Spinal cord (tissue), 9 donors: ENCODE measurements at regions not wholly inside any gene's neighbourhood (a gene's known extent, or its start where the extent isn't known, plus 50 kb on each side); places are given as distances from the start of the nearest gene placed in this dataset.
"Not testable (repeated sequence)": the region's sequence is repeated elsewhere in the genome, so short reads cannot be mapped to it uniquely, and the experiment has no call there.

Source experiments
- DNase-seq, 6 donors: peaks; one replicate each; pipeline versions ENCODE4 v3.0.0 to v3.0.0-alpha.2; 2013 to 2015; ENCODE audit warnings: low spot score in 6 of 6, low read depth in 4 of 6
- H3K27ac ChIP-seq: one replicate; pipeline ENCODE4 v1.5.1; 2013; ENCODE audit warnings: low read depth, low read length, control low read depth
- H3K27me3 ChIP-seq: one replicate; pipeline ENCODE4 v1.6.1; 2013; ENCODE audit warnings: low read length; ENCODE audit not compliant: control insufficient read depth, insufficient read depth
- H3K36me3 ChIP-seq: one replicate; pipeline ENCODE4 v1.6.1; 2013; ENCODE audit warnings: low read length; ENCODE audit not compliant: control insufficient read depth, insufficient read depth
- H3K4me1 ChIP-seq: one replicate; pipeline ENCODE4 v1.6.1; 2013; ENCODE audit warnings: low read length; ENCODE audit not compliant: control insufficient read depth, insufficient read depth
- H3K4me3 ChIP-seq: one replicate; pipeline ENCODE4 v1.5.1; 2013; ENCODE audit warnings: low read depth, low read length, control low read depth
- H3K9me3 ChIP-seq: one replicate; pipeline ENCODE4 v1.6.1; 2013; ENCODE audit warnings: low read length; ENCODE audit not compliant: control insufficient read depth, insufficient read depth
- WGBS: methylation state at CpG from one replicate; pipeline ENCODE4 v1.1.5; 2013; ENCODE audit warnings: missing lambda C conversion rate; ENCODE audit not compliant: insufficient coverage; 5-methylcytosine and 5-hydroxymethylcytosine counted together
- donor health status: healthy.

- no peak overlapping the region for H3K4me3 ChIP-seq
- no peak for DNase-seq
- no peak overlapping the region for H3K27ac ChIP-seq
These were observed 724.5 kb upstream of the RAG2 start for GRCh38 chr11:37322333-37323194.

DNA sequence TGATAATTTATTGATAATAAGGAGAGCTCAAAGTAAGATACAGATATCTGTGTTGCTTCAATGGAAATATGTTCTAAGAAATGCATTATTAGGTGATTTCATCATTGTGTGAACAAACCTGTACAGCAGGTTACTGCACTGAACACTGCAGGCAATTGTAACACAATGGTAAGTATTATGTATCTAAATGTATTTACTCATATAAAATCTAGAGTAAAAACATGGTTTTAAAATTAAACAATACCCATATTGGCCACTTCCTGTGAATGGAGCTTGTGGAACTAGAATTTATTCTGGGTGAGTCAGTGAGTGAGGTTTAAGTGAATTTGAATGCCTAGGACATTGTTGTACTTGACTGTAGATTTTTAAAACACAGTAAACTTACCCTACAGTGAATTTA, 722.9 kb upstream of the RAG2 start:
- no peak for DNase-seq
- no peaks in the 10 kb centered on the region for H3K27me3 ChIP-seq
- H3K36me3 ChIP-seq, result no peaks in the 10 kb centered on the region
- no peaks in the 10 kb centered on the region for H3K4me1 ChIP-seq
- H3K9me3 ChIP-seq, result no peaks in the 10 kb centered on the region
- H3K4me3 ChIP-seq, result no peak overlapping the region
- H3K27ac ChIP-seq, result no peak overlapping the region

More at GRCh38 chr11:37322333-37323194, 724.5 kb upstream of the RAG2 start:
- no peaks in the 10 kb centered on the region for H3K36me3 ChIP-seq
- no peaks in the 10 kb centered on the region for H3K9me3 ChIP-seq
- no CpG with 5 or more reads among the region's 8 CpGs for WGBS
- no peaks in the 10 kb centered on the region for H3K27me3 ChIP-seq
- no peaks in the 10 kb centered on the region for H3K4me1 ChIP-seq

DNA sequence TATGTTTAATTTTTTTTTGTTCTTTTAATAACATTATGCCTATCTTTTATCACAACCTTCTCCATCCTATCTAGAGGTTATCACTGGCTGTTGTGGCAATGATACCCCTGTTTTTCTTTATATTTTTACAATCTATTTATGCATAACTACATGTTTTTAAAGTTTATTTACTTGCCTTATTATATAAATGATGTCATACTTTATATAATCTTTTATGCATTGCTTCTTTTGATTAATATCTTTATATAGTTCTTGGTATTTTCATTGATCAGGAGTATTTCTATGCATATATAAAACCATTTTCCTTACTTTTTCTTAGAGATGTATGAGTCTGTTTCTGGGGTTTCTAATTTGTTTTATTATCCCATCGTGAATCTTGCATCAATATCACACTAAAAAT, 719.8 kb upstream of the RAG2 start:
- H3K27ac ChIP-seq, result no peak overlapping the region
- H3K4me1 ChIP-seq, result no peaks in the 10 kb centered on the region
- no peak overlapping the region for H3K4me3 ChIP-seq
- H3K9me3 ChIP-seq, result no peaks in the 10 kb centered on the region
- H3K27me3 ChIP-seq, result no peaks in the 10 kb centered on the region
- DNase-seq, result no peak
- H3K36me3 ChIP-seq, result no peaks in the 10 kb centered on the region
- WGBS, result no CpG with 5 or more reads among the region's 1 CpG

- no peak overlapping the region for H3K4me3 ChIP-seq
- H3K27me3 ChIP-seq, result no peaks in the 10 kb centered on the region
- H3K36me3 ChIP-seq, result no peaks in the 10 kb centered on the region
- no peak overlapping the region for H3K27ac ChIP-seq
- no peak for DNase-seq
- no peaks in the 10 kb centered on the region for H3K9me3 ChIP-seq
- H3K4me1 ChIP-seq, result no peaks in the 10 kb centered on the region
- WGBS, result no CpG with 5 or more reads among the region's 2 CpGs
These were observed 715.2 kb upstream of the RAG2 start for GRCh38 chr11:37313266-37313665.

DNA sequence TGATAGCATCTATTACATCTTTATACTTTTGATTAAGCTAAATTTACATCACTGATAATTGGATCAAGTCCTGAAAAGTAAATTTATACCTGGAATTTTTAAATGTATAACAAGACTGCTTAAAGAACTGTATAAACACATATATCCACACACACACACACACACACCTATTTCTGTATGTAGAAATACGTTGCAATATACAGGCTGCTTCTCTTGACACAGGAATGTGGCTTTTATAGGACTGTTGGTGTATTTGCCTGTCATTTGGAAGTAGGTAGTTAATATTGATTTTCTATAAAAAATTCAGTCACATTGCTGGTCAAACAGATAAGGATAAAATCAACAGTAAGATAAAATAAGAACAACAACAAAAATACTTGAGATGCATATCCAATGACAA, 708.5 kb upstream of the RAG2 start:
- no peak overlapping the region for H3K27ac ChIP-seq
- H3K27me3 ChIP-seq, result no peaks in the 10 kb centered on the region
- H3K36me3 ChIP-seq, result no peaks in the 10 kb centered on the region
- H3K4me3 ChIP-seq, result no peak overlapping the region
- no peaks in the 10 kb centered on the region for H3K4me1 ChIP-seq
- peaks cover 1% of the 10 kb centered on the region for H3K9me3 ChIP-seq
- no peak for DNase-seq
- WGBS, result no CpG with 5 or more reads among the region's 1 CpG

GRCh38 chr11:37301405-37301804, 703.4 kb upstream of the RAG2 start:
- H3K4me3 ChIP-seq, H3K36me3 ChIP-seq, H3K27me3 ChIP-seq, H3K27ac ChIP-seq, H3K4me1 ChIP-seq, H3K9me3 ChIP-seq, DNase-seq: not testable (repeated sequence)
- 96% methylated on average over 3 of the region's 5 CpGs for WGBS

DNA sequence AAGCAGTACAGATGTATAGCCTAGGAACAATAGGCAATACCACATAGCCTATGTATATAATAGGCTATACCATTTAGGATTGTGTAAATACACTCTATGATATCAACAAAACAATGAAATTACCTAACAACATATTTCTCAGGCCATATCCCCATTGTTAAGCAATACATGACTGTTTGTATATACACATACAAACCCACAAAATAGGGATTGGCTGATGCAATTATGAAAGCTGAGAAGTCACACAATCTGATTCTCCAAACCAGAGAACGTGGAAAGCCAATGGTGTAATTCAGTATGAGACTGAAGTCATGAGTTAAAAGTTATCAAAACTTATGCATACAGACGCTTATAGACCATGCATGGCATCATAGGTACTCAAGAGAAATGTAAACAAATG, 700.1 kb upstream of the RAG2 start:
- Histone ChIP-seq H3K27ac (no peak overlapping the region), H3K4me3 (no peak overlapping the region), H3K36me3 (no peaks in the 10 kb centered on the region), H3K9me3 (peaks cover 1% of the 10 kb centered on the region), H3K4me1 (no peaks in the 10 kb centered on the region), H3K27me3 (no peaks in the 10 kb centered on the region)
- no peak for DNase-seq
- WGBS, result 100% methylated on average over 1 of the region's 2 CpGs

DNA sequence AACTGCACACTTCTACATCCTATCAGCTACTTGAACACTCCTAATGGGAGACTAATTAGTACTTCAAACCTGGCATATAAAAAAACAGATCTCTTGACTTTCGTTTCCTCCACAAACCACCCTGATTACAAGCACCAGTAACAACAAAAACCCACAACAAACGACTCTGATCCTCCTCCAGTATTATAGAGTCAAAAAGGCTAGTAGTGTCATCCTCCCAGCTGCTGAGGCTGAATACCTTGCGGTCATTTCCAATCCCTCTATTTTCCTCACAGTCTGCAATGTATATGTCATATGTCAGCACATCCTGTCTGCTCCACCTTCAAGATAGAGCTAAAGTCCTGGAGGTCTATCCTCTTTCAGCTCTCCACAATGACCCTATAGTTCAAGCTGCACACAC, 688.9 kb upstream of the RAG2 start:
- no peaks in the 10 kb centered on the region for H3K4me1 ChIP-seq
- H3K27me3 ChIP-seq, result no peaks in the 10 kb centered on the region
- H3K4me3 ChIP-seq, result no peak overlapping the region
- WGBS, result 84% methylated on average over 3 of the region's 3 CpGs
- H3K36me3 ChIP-seq, result no peaks in the 10 kb centered on the region
- H3K9me3 ChIP-seq, result peaks cover 3% of the 10 kb centered on the region
- H3K27ac ChIP-seq, result no peak overlapping the region
- no peak for DNase-seq

GRCh38 chr11:37282367-37282766, 684.3 kb upstream of the RAG2 start:
- Histone ChIP-seq H3K4me3 (no peak overlapping the region), H3K36me3 (no peaks in the 10 kb centered on the region), H3K4me1 (no peaks in the 10 kb centered on the region), H3K9me3 (peaks cover 3% of the 10 kb centered on the region), H3K27ac (no peak overlapping the region), H3K27me3 (no peaks in the 10 kb centered on the region)
- peak in 1 of 6 donors; percentile 1 for DNase-seq

DNA sequence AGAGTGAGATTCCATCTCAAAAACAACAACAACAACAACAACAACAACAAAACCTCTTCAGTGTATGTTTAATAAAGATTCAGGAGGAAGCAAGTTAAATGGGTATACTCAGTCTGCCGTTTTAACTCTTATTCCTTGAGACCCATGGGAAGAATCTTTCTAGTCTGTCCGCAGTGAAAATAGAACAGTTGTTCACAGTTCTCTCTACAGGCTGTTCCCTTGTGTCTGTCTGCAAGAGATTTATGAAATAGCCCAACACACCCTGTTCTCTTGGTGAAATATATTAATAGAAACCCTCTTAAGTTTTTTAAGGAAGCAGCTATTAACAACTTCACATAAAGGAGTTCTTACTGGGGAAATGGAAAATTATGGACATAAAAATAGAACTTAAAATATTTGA, 682.2 kb upstream of the RAG2 start:
- H3K27ac ChIP-seq, result no peak overlapping the region
- no peaks in the 10 kb centered on the region for H3K27me3 ChIP-seq
- no peak for DNase-seq
- WGBS, result 80% methylated on average over 1 of the region's 2 CpGs
- H3K9me3 ChIP-seq, result peaks cover 3% of the 10 kb centered on the region
- no peaks in the 10 kb centered on the region for H3K4me1 ChIP-seq
- H3K36me3 ChIP-seq, result no peaks in the 10 kb centered on the region
- no peak overlapping the region for H3K4me3 ChIP-seq
